SU-DHL-6 (cell line): ENCODE measurements at regions not wholly inside any gene's neighbourhood (a gene's known extent, or its start where the extent isn't known, plus 50 kb on each side); places are given as distances from the start of the nearest gene placed in this dataset.

Experiments
- CTCF ChIP-seq: fragments of 200-600 bp; sonication (generic); IDR thresholded peaks from one replicate; pipeline ENCODE4 v1.5.1; 2017; ENCODE audit warnings: antibody characterized with exemption, mild to moderate bottlenecking, low read length, moderate library complexity; ENCODE audit not compliant: insufficient read depth, poor library complexity, severe bottlenecking
- EZH2phosphoT487 ChIP-seq: fragments of 200-600 bp; sonication (generic), shearing (Covaris generic); conservative IDR thresholded peaks from 2 replicates; pipeline ENCODE4 v1.6.1; 2018; ENCODE audit warnings: mild to moderate bottlenecking, antibody characterized with exemption, low read length, moderate library complexity, mixed read lengths

- TF ChIP-seq CTCF: no peak
- TF ChIP-seq EZH2phosphoT487: no peak
Measured at GRCh38 chr6:25170640-25171039, 108.5 kb upstream of the CARMIL1 start.
